ENCODE measurements at regions not wholly inside any gene's neighbourhood (a gene's known extent, or its start where the extent isn't known, plus 50 kb on each side); places are given as distances from the start of the nearest gene placed in this dataset.

DNA sequence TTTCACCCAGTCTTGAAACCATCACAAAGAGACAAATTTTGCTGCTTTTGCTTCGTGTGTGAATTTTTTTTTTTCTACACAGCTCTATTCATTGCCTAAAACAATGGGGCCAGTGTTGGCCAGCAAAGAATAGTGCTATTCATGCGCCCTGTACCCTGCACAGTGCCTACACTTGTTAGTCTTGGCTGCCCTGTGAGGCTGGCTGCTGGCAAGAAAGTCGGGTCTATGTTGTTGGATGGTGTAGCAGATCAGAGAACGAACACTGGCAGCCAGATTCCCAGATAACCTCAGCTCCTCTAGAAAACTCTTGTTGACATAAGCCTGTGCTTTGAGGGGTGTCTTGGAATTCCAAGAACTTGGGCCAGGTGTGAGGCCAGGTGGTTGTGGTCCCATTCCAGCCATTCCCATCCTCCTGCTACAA, 455.7 kb upstream of the TCF4 start:
- no peak for DNase-seq
- no peak overlapping the region for H3K4me3 ChIP-seq

DNA sequence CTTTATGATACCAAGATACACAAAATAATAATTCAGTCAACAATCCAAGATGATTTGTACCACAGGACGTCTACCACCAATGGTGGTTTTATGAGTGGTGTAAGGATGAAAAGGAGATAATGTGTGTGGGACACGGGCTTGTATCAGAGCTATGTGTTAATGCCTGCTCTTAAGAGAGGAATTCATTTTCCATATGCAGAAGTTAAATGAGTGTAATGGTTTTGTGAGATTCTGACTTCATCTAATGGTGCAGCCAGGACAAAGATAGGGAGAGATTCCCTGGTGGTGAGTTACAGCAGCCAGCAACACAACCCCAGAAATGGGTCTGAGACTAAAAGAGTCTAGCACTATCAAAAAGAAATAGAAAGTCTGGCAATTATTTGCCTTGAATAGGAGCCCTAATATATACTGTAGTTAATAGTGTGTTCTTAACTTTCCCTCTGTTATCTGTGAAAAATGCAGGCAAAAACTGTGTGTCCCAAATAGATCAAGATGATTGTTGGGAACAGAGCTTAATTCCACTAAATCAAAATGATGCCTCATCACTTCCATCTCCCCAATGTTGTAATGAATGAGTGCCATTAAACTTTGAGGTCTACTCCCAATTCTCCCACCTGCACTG, 455.0 kb upstream of the TCF4 start:
- H3K36me3 ChIP-seq = no peaks in the 10 kb centered on the region
- H3K9me3 ChIP-seq = no peaks in the 10 kb centered on the region
- WGBS, 3 donors = 83 to 92% (median 91%) methylated on average over 2 of the region's 2 CpGs
- TF ChIP-seq EP300 (IDR thresholded peaks at IDR 0.05) (no peak), POLR2A (IDR thresholded peaks at IDR 0.05) (no peak)
- TF ChIP-seq, protein P1, sequence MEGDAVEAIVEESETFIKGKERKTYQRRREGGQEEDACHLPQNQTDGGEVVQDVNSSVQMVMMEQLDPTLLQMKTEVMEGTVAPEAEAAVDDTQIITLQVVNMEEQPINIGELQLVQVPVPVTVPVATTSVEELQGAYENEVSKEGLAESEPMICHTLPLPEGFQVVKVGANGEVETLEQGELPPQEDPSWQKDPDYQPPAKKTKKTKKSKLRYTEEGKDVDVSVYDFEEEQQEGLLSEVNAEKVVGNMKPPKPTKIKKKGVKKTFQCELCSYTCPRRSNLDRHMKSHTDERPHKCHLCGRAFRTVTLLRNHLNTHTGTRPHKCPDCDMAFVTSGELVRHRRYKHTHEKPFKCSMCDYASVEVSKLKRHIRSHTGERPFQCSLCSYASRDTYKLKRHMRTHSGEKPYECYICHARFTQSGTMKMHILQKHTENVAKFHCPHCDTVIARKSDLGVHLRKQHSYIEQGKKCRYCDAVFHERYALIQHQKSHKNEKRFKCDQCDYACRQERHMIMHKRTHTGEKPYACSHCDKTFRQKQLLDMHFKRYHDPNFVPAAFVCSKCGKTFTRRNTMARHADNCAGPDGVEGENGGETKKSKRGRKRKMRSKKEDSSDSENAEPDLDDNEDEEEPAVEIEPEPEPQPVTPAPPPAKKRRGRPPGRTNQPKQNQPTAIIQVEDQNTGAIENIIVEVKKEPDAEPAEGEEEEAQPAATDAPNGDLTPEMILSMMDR (IDR thresholded peaks at IDR 0.05) = no peak
- no peaks in the 10 kb centered on the region for H3K27me3 ChIP-seq
- DNase-seq = no peak
- H3K4me1 ChIP-seq (ENCODE audit: insufficient read depth) = no peaks in the 10 kb centered on the region
- intact Hi-C loops (cut with DNase I) = no loop called here
- no peak overlapping the region for H3K4me3 ChIP-seq
- H3K27ac ChIP-seq = no peak overlapping the region

More for the DNA sequence above, 455.7 kb upstream of the TCF4 start:
- Histone ChIP-seq H3K27ac (no peak overlapping the region), H3K9me3 (no peaks in the 10 kb centered on the region), H3K27me3 (no peaks in the 10 kb centered on the region), H3K36me3 (no peaks in the 10 kb centered on the region), H3K4me1 (ENCODE audit: insufficient read depth) (no peaks in the 10 kb centered on the region)
- no peak for TF ChIP-seq POLR2A (IDR thresholded peaks at IDR 0.05)
- TF ChIP-seq, protein P1 (IDR thresholded peaks at IDR 0.05) = no peak
- TF ChIP-seq EP300 (IDR thresholded peaks at IDR 0.05) = no peak
- WGBS, 3 donors = 75 to 83% (median 82%) methylated on average over 4 of the region's 4 CpGs
- intact Hi-C loops (cut with DNase I) = no loop called here

DNA sequence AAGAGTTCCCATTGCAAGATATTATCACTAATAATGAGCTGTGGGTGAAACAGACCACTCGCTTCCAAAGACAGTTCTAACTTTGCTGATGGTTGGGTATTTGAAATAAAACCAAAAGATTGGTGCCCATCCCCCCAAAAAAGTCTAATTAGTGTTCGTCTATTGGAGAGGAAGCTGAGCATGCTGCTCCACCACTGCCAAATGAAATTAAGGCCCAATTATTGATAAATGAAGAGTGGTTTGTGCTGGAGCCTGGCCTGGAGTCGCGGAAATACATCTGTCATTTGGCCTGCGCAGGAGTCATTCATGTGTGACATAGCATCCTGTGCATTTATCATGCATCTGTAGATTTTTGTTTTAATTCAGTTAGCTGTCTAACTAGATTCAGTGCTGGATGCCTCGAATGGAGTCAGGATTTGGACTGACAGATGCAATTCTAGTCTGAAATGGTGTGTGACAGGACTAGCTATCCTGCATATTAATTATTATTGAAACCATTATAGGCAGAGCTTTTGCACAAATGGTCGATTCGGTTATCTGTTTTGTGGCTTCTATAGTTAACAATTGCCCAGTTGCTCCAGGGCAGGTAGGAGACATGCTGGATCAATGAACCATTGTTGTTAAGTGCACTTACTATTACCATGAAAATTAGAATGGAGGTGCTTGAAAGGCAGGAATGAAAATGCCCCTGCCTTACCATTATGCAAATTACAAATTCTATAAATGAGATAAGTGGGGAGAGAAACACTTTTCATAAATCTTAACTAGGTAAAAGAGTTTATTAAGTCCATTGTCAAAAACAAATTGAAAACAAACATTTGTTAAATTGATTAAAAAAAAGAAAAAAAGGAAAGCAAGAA, 450.4 kb upstream of the TCF4 start:
- 84 to 91% (median 89%) methylated on average over 8 of the region's 8 CpGs for WGBS, 3 donors
- Histone ChIP-seq H3K27ac (no peak overlapping the region), H3K36me3 (no peaks in the 10 kb centered on the region), H3K4me1 (ENCODE audit: insufficient read depth) (no peaks in the 10 kb centered on the region), H3K9me3 (no peaks in the 10 kb centered on the region), H3K27me3 (no peaks in the 10 kb centered on the region), H3K4me3 (no peak overlapping the region)
- TF ChIP-seq POLR2A (IDR thresholded peaks at IDR 0.05) (no peak), EP300 (IDR thresholded peaks at IDR 0.05) (no peak)
- TF ChIP-seq, protein P1 (IDR thresholded peaks at IDR 0.05) = no peak
- intact Hi-C loops (cut with DNase I) = no loop called here
- DNase-seq = no peak

DNA sequence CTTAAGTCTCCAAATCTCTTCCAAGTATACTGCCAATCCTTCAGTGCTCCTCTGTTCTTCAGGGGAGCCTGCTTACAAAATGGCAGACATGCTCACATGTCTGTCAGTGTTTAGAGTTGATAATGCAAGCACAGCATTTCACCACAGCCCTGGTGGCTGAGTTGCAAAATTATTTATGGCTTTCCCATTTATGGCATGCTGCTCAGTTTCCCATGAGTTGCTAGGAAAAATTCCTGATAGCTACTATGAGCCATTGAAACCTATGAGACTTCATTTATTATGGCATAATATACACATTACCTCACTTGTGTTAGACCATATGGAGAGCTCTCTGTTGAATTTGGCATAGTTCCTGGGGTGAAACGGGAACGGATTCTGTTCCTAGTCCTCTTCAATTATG, 448.7 kb upstream of the TCF4 start:
- WGBS, 3 donors = 77 to 96% (median 82%) methylated on average over 2 of the region's 2 CpGs
- intact Hi-C loops (cut with DNase I) = no loop called here

More for the DNA sequence above, 448.7 kb upstream of the TCF4 start:
- no peak overlapping the region for H3K27ac ChIP-seq
- no peak overlapping the region for H3K4me3 ChIP-seq
- H3K27me3 ChIP-seq = no peaks in the 10 kb centered on the region
- TF ChIP-seq, protein P1 (IDR thresholded peaks at IDR 0.05) = no peak
- no peak for TF ChIP-seq EP300 (IDR thresholded peaks at IDR 0.05)
- TF ChIP-seq POLR2A (IDR thresholded peaks at IDR 0.05) = no peak
- H3K36me3 ChIP-seq = no peaks in the 10 kb centered on the region
- H3K4me1 ChIP-seq (ENCODE audit: insufficient read depth) = no peaks in the 10 kb centered on the region
- no peak for DNase-seq
- H3K9me3 ChIP-seq = no peaks in the 10 kb centered on the region

Measured in ovary (tissue), 7 donors.